GM23248 (cell line): ENCODE measurements at regions not wholly inside any gene's neighbourhood (a gene's known extent, or its start where the extent isn't known, plus 50 kb on each side); places are given as distances from the start of the nearest gene placed in this dataset.

ENCODE experiments used
- DNase-seq: peaks from one replicate; pipeline ENCODE4 v3.0.0-alpha.2; 2015
- H2AFZ ChIP-seq: fragments of 200-600 bp; sonication (generic); 2 replicates; pipeline ENCODE4 v1.6.1; 2016; ENCODE audit warnings: antibody characterized with exemption
- H3F3A ChIP-seq: fragments of 200-600 bp; sonication (generic); 2 replicates; pipeline ENCODE4 v1.6.1; 2016; ENCODE audit warnings: mild to moderate bottlenecking, antibody characterized with exemption, mixed run types; ENCODE audit not compliant: insufficient read depth
- H3K27ac ChIP-seq: fragments of 200-600 bp; sonication (generic); 2 replicates; pipeline ENCODE4 v1.5.1; 2016; ENCODE audit warnings: mild to moderate bottlenecking
- H3K27me3 ChIP-seq: fragments of 200-600 bp; sonication (generic); replicated peaks from 2 replicates; pipeline ENCODE4 v1.6.1; 2016; ENCODE audit warnings: mild to moderate bottlenecking; ENCODE audit not compliant: insufficient read depth
- H3K36me3 ChIP-seq: fragments of 200-600 bp; sonication (generic); 2 replicates; pipeline ENCODE4 v1.6.1; 2016; ENCODE audit warnings: low read depth, mild to moderate bottlenecking
- H3K4me1 ChIP-seq: fragments of 200-600 bp; sonication (generic); 2 replicates; pipeline ENCODE4 v1.6.1; 2016; ENCODE audit warnings: mild to moderate bottlenecking; ENCODE audit not compliant: insufficient read depth
- H3K4me2 ChIP-seq: fragments of 200-600 bp; sonication (generic); one replicate; pipeline ENCODE4 v1.6.1; 2016; ENCODE audit warnings: mild to moderate bottlenecking; ENCODE audit not compliant: unreplicated experiment
- H3K4me3 ChIP-seq: fragments of 200-600 bp; sonication (generic); 2 replicates; pipeline ENCODE4 v1.5.1; 2016; ENCODE audit warnings: mild to moderate bottlenecking
- H3K79me2 ChIP-seq: fragments of 200-600 bp; sonication (generic); 2 replicates; pipeline ENCODE4 v1.6.1; 2016; ENCODE audit warnings: mild to moderate bottlenecking; ENCODE audit not compliant: insufficient read depth
- H3K9ac ChIP-seq: fragments of 200-600 bp; sonication (generic); 2 replicates; pipeline ENCODE4 v1.6.1; 2016; ENCODE audit warnings: mild to moderate bottlenecking
- H3K9me2 ChIP-seq: fragments of 200-600 bp; sonication (generic); 2 replicates; pipeline ENCODE4 v1.6.1; 2016; ENCODE audit warnings: mixed run types, mild to moderate bottlenecking, moderate library complexity; ENCODE audit not compliant: insufficient read depth
- H3K9me3 ChIP-seq: fragments of 200-600 bp; sonication (generic); one replicate; pipeline ENCODE4 v1.6.1; 2017; ENCODE audit warnings: low read depth
- H4K20me1 ChIP-seq: fragments of 200-600 bp; sonication (generic); 2 replicates; pipeline ENCODE4 v1.6.0; 2016; ENCODE audit not compliant: insufficient read depth
- EZH2 ChIP-seq: fragments of 200-600 bp; sonication (generic); IDR thresholded peaks from 2 replicates; pipeline ENCODE4 v1.6.1; 2018; ENCODE audit warnings: antibody characterized with exemption, mild to moderate bottlenecking; ENCODE audit not compliant: insufficient read depth, poor library complexity, severe bottlenecking
- EZH2phosphoT487 ChIP-seq: fragments of 200-600 bp; sonication (generic); IDR thresholded peaks from 2 replicates; pipeline ENCODE4 v1.6.1; 2018; ENCODE audit warnings: antibody characterized with exemption, moderate library complexity, mild to moderate bottlenecking, low read depth; ENCODE audit not compliant: insufficient read depth
- WGBS, 2 experiments: methylation state at CpG; one replicate each; pipeline ENCODE4 v1.1.6; 2015 to 2017; ENCODE audit warnings: low lambda C conversion rate in 2 of 2, low coverage in 1 of 2; ENCODE audit errors: missing lambda C conversion rate in 2 of 2; 5-methylcytosine and 5-hydroxymethylcytosine counted together
- in situ Hi-C: fragments of 300-500 bp; cut with MboI; formaldehyde crosslinking; loops from 2 replicates; pipeline ENCODE4 v1.15.0; 2020

DNA sequence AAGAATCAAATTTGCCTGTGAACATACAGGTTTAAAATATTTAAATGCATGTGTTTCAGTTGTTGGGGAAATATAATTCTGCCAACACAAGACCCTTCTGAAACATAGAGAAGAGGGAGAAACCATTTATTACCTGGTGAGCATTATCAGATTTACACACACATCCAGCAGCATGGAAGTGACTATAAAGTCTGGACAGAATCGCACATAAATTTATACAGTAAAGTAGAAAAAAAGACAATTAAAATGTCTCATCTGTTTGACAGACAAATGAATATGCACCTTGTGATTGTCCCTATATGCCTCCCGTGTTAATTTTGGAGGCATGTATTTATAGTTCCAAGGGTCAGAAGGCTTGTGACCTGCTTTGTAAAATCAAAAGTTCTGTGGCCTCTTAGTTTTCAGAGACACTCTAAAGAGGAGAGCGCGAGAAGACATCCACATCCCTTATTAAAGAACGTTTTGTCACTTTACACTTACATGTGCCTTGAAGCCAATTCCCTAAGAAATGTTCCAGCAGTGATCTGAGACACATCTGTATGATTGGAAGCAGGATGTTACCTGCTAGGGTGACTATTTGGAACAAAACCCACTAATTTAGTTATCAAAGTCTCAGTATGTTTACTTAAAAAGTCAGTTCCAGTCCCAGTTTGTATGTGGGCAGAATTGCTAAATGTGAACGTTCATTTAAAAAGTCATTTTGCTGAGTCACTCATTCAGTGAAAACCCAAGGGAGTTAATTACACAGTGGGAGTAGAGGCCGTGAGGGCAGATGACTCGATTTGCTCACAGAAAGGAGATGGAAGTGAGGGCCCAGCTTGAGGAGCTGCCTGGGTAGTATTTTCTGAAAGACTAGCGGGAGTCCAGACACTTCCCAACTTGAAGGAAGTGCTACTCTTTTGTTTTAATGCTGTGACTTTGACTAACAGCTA is 527.6 kb upstream of the MEX3C start:
- no peak overlapping the region for H3K9ac ChIP-seq
- no peak for TF ChIP-seq EZH2
- TF ChIP-seq EZH2phosphoT487 = no peak
- no peaks in the 10 kb centered on the region for H3K79me2 ChIP-seq
- H3K4me1 ChIP-seq = no peaks in the 10 kb centered on the region
- peak; percentile 13 for DNase-seq
- H2AFZ ChIP-seq = no peak overlapping the region
- in situ Hi-C loops = no loop called here
- no peaks in the 10 kb centered on the region for H3F3A ChIP-seq
- H3K27ac ChIP-seq = no peak overlapping the region
- H3K9me3 ChIP-seq = no peaks in the 10 kb centered on the region
- WGBS, 2 experiments = 21 to 26% methylated on average over 9 of the region's 9 CpGs
- no peaks in the 10 kb centered on the region for H4K20me1 ChIP-seq
- no peaks in the 10 kb centered on the region for H3K27me3 ChIP-seq
- H3K36me3 ChIP-seq = no peaks in the 10 kb centered on the region
- H3K4me2 ChIP-seq = no peak overlapping the region
- H3K4me3 ChIP-seq = no peak overlapping the region
- no peaks in the 10 kb centered on the region for H3K9me2 ChIP-seq

DNA sequence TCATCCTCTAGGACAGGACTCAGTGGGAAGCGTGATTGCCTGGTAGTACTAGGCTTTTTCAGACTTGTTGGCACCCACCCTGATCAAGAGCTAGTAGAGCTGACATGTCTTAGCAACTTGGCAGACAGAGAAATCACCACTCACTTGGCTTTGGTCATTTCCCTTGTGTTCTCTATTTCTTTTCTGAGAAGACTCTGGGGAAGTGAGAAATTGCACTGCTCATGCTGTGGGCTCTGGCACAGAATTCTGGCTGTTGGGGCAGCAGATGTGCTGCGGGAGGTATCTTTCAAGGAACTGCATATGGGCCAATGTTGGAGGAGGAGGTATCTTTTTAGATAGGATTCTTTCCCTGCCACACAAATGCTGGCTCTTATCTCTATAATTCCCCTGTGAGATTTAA is 529.1 kb upstream of the MEX3C start:
- Histone ChIP-seq H3K9me2 (no peaks in the 10 kb centered on the region), H3K4me2 (no peak overlapping the region), H3F3A (no peaks in the 10 kb centered on the region), H2AFZ (no peak overlapping the region), H3K9ac (no peak overlapping the region), H3K27ac (no peak overlapping the region), H4K20me1 (no peaks in the 10 kb centered on the region), H3K79me2 (no peaks in the 10 kb centered on the region), H3K27me3 (no peaks in the 10 kb centered on the region), H3K4me1 (no peaks in the 10 kb centered on the region), H3K9me3 (no peaks in the 10 kb centered on the region), H3K4me3 (no peak overlapping the region), H3K36me3 (no peaks in the 10 kb centered on the region)
- 0 to 5% methylated on average over 2 of the region's 2 CpGs for WGBS, 2 experiments
- DNase-seq = no peak
- TF ChIP-seq EZH2phosphoT487 (no peak), EZH2 (no peak)
- in situ Hi-C loops = no loop called here

DNA sequence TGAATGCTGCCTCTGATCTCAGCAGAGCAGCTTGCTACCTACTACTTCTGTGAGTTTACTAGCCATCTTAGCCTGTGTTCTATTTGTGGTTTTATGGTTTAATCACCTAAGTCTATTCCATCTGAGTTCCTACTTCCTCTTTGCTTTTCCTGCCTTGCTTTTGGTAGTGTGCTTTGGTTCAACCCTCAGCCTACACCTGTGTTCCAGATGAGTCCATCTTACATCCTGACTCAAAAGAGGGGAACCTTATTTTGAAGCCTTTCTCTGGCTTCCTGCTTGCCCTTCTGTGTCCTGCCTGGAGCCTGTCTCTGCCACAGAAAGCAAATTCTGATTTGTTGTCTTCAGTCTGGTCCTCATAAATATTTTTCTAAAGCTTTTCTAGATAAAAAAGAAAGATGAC is 530.3 kb upstream of the MEX3C start:
- in situ Hi-C loops = no loop called here
- DNase-seq = no peak

DNA sequence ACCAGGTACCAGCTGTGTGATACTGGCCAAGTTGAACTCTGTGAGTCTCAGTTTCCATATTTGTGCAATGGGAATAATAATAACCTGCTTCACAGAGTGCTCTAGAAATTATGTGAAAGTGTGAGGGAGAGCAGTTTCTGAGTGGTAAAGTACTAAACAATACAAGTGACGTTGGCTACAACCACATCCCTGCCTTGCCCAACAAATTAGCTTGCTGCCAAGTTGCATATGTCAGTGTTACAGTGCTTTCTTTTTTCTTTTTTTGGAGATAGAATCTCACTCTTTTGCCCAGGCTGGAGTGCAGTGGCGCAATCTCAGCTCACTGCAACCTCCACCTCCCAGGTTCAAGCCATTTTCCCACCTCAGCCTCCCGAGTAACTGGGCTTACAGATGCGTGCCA is 533.6 kb upstream of the MEX3C start:
- H3K9me2 ChIP-seq = no peaks in the 10 kb centered on the region
- no peaks in the 10 kb centered on the region for H3F3A ChIP-seq
- no peaks in the 10 kb centered on the region for H3K36me3 ChIP-seq
- no peak overlapping the region for H3K27ac ChIP-seq
- H3K27me3 ChIP-seq = no peaks in the 10 kb centered on the region
- H2AFZ ChIP-seq = no peak overlapping the region
- no peaks in the 10 kb centered on the region for H3K4me1 ChIP-seq
- in situ Hi-C loops = no loop called here
- WGBS, 2 experiments = 17 to 18% methylated on average over 4 of the region's 4 CpGs
- H4K20me1 ChIP-seq = no peaks in the 10 kb centered on the region
- H3K4me3 ChIP-seq = no peak overlapping the region
- H3K4me2 ChIP-seq = no peak overlapping the region
- no peaks in the 10 kb centered on the region for H3K79me2 ChIP-seq
- no peaks in the 10 kb centered on the region for H3K9me3 ChIP-seq
- TF ChIP-seq EZH2phosphoT487 (no peak), EZH2 (no peak)
- no peak overlapping the region for H3K9ac ChIP-seq
- DNase-seq = no peak

More for the DNA sequence above, 530.3 kb upstream of the MEX3C start:
- Histone ChIP-seq H2AFZ (no peak overlapping the region), H3K36me3 (no peaks in the 10 kb centered on the region), H3K27me3 (no peaks in the 10 kb centered on the region), H3K9me3 (no peaks in the 10 kb centered on the region), H3K27ac (no peak overlapping the region), H3K4me1 (no peaks in the 10 kb centered on the region), H3K4me3 (no peak overlapping the region), H3K9me2 (no peaks in the 10 kb centered on the region), H3F3A (no peaks in the 10 kb centered on the region), H4K20me1 (no peaks in the 10 kb centered on the region), H3K9ac (no peak overlapping the region), H3K4me2 (no peak overlapping the region), H3K79me2 (no peaks in the 10 kb centered on the region)
- TF ChIP-seq EZH2phosphoT487 (no peak), EZH2 (no peak)

DNA sequence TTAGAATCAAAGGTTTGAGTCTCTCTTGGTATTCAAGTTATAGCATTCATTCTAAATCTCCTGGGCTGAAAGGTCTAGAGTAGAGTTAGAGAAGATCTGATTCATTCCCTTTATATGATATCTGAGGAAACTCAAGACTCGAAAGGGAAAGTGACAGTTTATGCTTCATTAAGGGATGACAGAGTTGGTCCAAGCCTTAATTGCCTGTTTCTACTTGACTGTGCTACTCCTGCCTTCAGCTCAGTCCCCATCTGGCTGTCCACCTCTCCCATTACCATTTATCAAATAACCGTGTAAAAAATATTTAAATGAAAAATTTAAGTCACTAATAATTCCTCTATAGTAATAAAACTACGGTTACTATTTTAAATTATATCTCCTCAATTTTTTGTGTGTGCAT is 537.1 kb upstream of the MEX3C start:
- H3K9me2 ChIP-seq = no peaks in the 10 kb centered on the region
- H3K27me3 ChIP-seq = no peaks in the 10 kb centered on the region
- no peak overlapping the region for H3K9ac ChIP-seq
- H3K4me1 ChIP-seq = no peaks in the 10 kb centered on the region
- H3K4me2 ChIP-seq = no peak overlapping the region
- no peak overlapping the region for H3K4me3 ChIP-seq
- DNase-seq = no peak
- TF ChIP-seq EZH2phosphoT487 = no peak
- in situ Hi-C loops = no loop called here
- H3K9me3 ChIP-seq = no peaks in the 10 kb centered on the region
- H3K27ac ChIP-seq = no peak overlapping the region
- no peak overlapping the region for H2AFZ ChIP-seq
- H4K20me1 ChIP-seq = no peaks in the 10 kb centered on the region
- 10 to 16% methylated on average over 3 of the region's 3 CpGs for WGBS, 2 experiments
- no peaks in the 10 kb centered on the region for H3K79me2 ChIP-seq
- no peaks in the 10 kb centered on the region for H3K36me3 ChIP-seq
- no peaks in the 10 kb centered on the region for H3F3A ChIP-seq
